ENCODE measurements at regions not wholly inside any gene's neighbourhood (a gene's known extent, or its start where the extent isn't known, plus 50 kb on each side); places are given as distances from the start of the nearest gene placed in this dataset.

GRCh38 chr3:190252080-190252479 lies 70.2 kb downstream of the CLDN1 start:
- no peaks in the 10 kb centered on the region for H3K27me3 Mint-ChIP-seq
- no peak overlapping the region for H3K4me3 Mint-ChIP-seq

GRCh38 chr3:190249414-190249813 lies 72.8 kb downstream of the CLDN1 start:
- H3K27me3 Mint-ChIP-seq = no peaks in the 10 kb centered on the region
- no peak overlapping the region for H3K27ac Mint-ChIP-seq
- no peak for ATAC-seq (replicated peaks)
- no peak for DNase-seq
- H3K4me1 Mint-ChIP-seq = no peaks in the 10 kb centered on the region
- no peak overlapping the region for H3K4me3 Mint-ChIP-seq
- H3K36me3 Mint-ChIP-seq = peaks cover 0 to 4% of the 10 kb centered on the region in 2 donors
- peaks cover 16 to 28% of the 10 kb centered on the region in 2 donors for H3K9me3 Mint-ChIP-seq

More at GRCh38 chr3:190252080-190252479, 70.2 kb downstream of the CLDN1 start:
- no peaks in the 10 kb centered on the region for H3K36me3 Mint-ChIP-seq
- peaks cover 0 to 12% of the 10 kb centered on the region in 2 donors for H3K9me3 Mint-ChIP-seq
- DNase-seq (no peak), ATAC-seq (replicated peaks) (no peak)
- no peak overlapping the region for H3K27ac Mint-ChIP-seq
- H3K4me1 Mint-ChIP-seq = no peaks in the 10 kb centered on the region

- H3K9me3 Mint-ChIP-seq = peaks cover 34 to 43% of the 10 kb centered on the region in 2 donors
- ATAC-seq (replicated peaks) = no peak
- H3K4me1 Mint-ChIP-seq = no peaks in the 10 kb centered on the region
- DNase-seq = no peak
- H3K36me3 Mint-ChIP-seq = peaks cover 0 to 4% of the 10 kb centered on the region in 2 donors
- H3K4me3 Mint-ChIP-seq = no peak overlapping the region
- H3K27ac Mint-ChIP-seq = no peak overlapping the region
- H3K27me3 Mint-ChIP-seq = no peaks in the 10 kb centered on the region
These were observed 80.1 kb downstream of the CLDN1 start for GRCh38 chr3:190242147-190242546.

GRCh38 chr3:190239325-190239724 lies 82.9 kb downstream of the CLDN1 start:
- DNase-seq = no peak
- no peak for ATAC-seq (replicated peaks)
- Mint-ChIP-seq H3K9me3 (peaks cover 17 to 27% of the 10 kb centered on the region in 2 donors), H3K4me1 (no peaks in the 10 kb centered on the region), H3K27ac (no peak overlapping the region), H3K4me3 (no peak overlapping the region), H3K36me3 (no peaks in the 10 kb centered on the region), H3K27me3 (no peaks in the 10 kb centered on the region)

- Mint-ChIP-seq H3K27ac (no peak overlapping the region), H3K36me3 (no peaks in the 10 kb centered on the region), H3K4me3 (no peak overlapping the region), H3K27me3 (no peaks in the 10 kb centered on the region), H3K4me1 (no peaks in the 10 kb centered on the region), H3K9me3 (peaks cover 17 to 27% of the 10 kb centered on the region in 2 donors)
- ATAC-seq (replicated peaks) (no peak), DNase-seq (no peak)
These were observed 83.4 kb downstream of the CLDN1 start for GRCh38 chr3:190238871-190239270.

GRCh38 chr3:190234621-190235020 lies 87.6 kb downstream of the CLDN1 start:
- peaks cover under 1 to 1% of the 10 kb centered on the region in 2 donors for H3K9me3 Mint-ChIP-seq
- H3K4me1 Mint-ChIP-seq = peaks cover 0 to 2% of the 10 kb centered on the region in 2 donors
- no peak overlapping the region for H3K4me3 Mint-ChIP-seq
- H3K27me3 Mint-ChIP-seq = no peaks in the 10 kb centered on the region
- no peak overlapping the region for H3K27ac Mint-ChIP-seq
- no peaks in the 10 kb centered on the region for H3K36me3 Mint-ChIP-seq
- DNase-seq (no peak), ATAC-seq (replicated peaks) (no peak)

- no peak for DNase-seq
- Mint-ChIP-seq H3K27me3 (no peaks in the 10 kb centered on the region), H3K9me3 (no peaks in the 10 kb centered on the region), H3K4me1 (peaks cover 0 to 2% of the 10 kb centered on the region in 2 donors), H3K36me3 (no peaks in the 10 kb centered on the region), H3K4me3 (no peak overlapping the region), H3K27ac (no peak overlapping the region)
- ATAC-seq (replicated peaks) = no peak
These were observed 92.4 kb downstream of the CLDN1 start for GRCh38 chr3:190229632-190230424.

GRCh38 chr3:190227064-190227463 lies 95.2 kb downstream of the CLDN1 start:
- Mint-ChIP-seq H3K9me3 (no peaks in the 10 kb centered on the region), H3K27ac (no peak overlapping the region), H3K36me3 (no peaks in the 10 kb centered on the region), H3K27me3 (no peaks in the 10 kb centered on the region), H3K4me1 (peaks cover 0 to 2% of the 10 kb centered on the region in 2 donors), H3K4me3 (no peak overlapping the region)
- ATAC-seq (replicated peaks) (no peak), DNase-seq (no peak)

- no peak for ATAC-seq (replicated peaks)
These were observed 97.2 kb downstream of the CLDN1 start for GRCh38 chr3:190224863-190225692.

GRCh38 chr3:190224456-190224855 lies 97.8 kb downstream of the CLDN1 start:
- no peaks in the 10 kb centered on the region for H3K27me3 Mint-ChIP-seq

More at GRCh38 chr3:190224863-190225692, 97.2 kb downstream of the CLDN1 start:
- peaks cover 4 to 7% of the 10 kb centered on the region in 2 donors for H3K9me3 Mint-ChIP-seq
- H3K27ac Mint-ChIP-seq = no peak overlapping the region
- no peak for DNase-seq
- H3K36me3 Mint-ChIP-seq = no peaks in the 10 kb centered on the region
- peaks cover 0 to 2% of the 10 kb centered on the region in 2 donors for H3K4me1 Mint-ChIP-seq
- H3K4me3 Mint-ChIP-seq = no peak overlapping the region
- no peaks in the 10 kb centered on the region for H3K27me3 Mint-ChIP-seq

GRCh38 chr3:190222916-190223315 lies 99.3 kb downstream of the CLDN1 start:
- Mint-ChIP-seq H3K4me1 (no peaks in the 10 kb centered on the region), H3K27me3 (no peaks in the 10 kb centered on the region), H3K4me3 (no peak overlapping the region), H3K27ac (no peak overlapping the region), H3K36me3 (no peaks in the 10 kb centered on the region), H3K9me3 (peaks cover 4 to 7% of the 10 kb centered on the region in 2 donors)
- DNase-seq (no peak), ATAC-seq (replicated peaks) (no peak)

More at GRCh38 chr3:190224456-190224855, 97.8 kb downstream of the CLDN1 start:
- DNase-seq = no peak
- no peaks in the 10 kb centered on the region for H3K4me1 Mint-ChIP-seq
- H3K36me3 Mint-ChIP-seq = no peaks in the 10 kb centered on the region
- H3K27ac Mint-ChIP-seq = no peak overlapping the region
- H3K4me3 Mint-ChIP-seq = no peak overlapping the region
- no peak for ATAC-seq (replicated peaks)
- H3K9me3 Mint-ChIP-seq = peaks cover 4 to 7% of the 10 kb centered on the region in 2 donors

- no peak overlapping the region for H3K27ac Mint-ChIP-seq
- no peaks in the 10 kb centered on the region for H3K36me3 Mint-ChIP-seq
- ATAC-seq (replicated peaks) = no peak
- DNase-seq = no peak
- H3K4me3 Mint-ChIP-seq = no peak overlapping the region
- H3K4me1 Mint-ChIP-seq = no peaks in the 10 kb centered on the region
- no peaks in the 10 kb centered on the region for H3K27me3 Mint-ChIP-seq
- peaks cover 4 to 7% of the 10 kb centered on the region in 2 donors for H3K9me3 Mint-ChIP-seq
These were observed 99.9 kb downstream of the CLDN1 start for GRCh38 chr3:190222360-190222759.

GRCh38 chr3:190220362-190220761 lies 99.7 kb upstream of the P3H2 start:
- ATAC-seq (replicated peaks) (no peak), DNase-seq (no peak)
- Mint-ChIP-seq H3K36me3 (no peaks in the 10 kb centered on the region), H3K27ac (no peak overlapping the region), H3K4me3 (no peak overlapping the region), H3K9me3 (peaks cover 4 to 7% of the 10 kb centered on the region in 2 donors), H3K27me3 (no peaks in the 10 kb centered on the region), H3K4me1 (no peaks in the 10 kb centered on the region)

GRCh38 chr3:190217081-190217480 lies 96.4 kb upstream of the P3H2 start:
- DNase-seq = no peak
- ATAC-seq (replicated peaks) = no peak
- H3K27ac Mint-ChIP-seq = no peak overlapping the region
- peaks cover 10 to 11% of the 10 kb centered on the region in 2 donors for H3K9me3 Mint-ChIP-seq
- H3K4me3 Mint-ChIP-seq = no peak overlapping the region
- no peaks in the 10 kb centered on the region for H3K36me3 Mint-ChIP-seq
- H3K27me3 Mint-ChIP-seq = no peaks in the 10 kb centered on the region
- H3K4me1 Mint-ChIP-seq = no peaks in the 10 kb centered on the region
